Activated naive CD8-positive, alpha-beta T cell treated with anti-CD3 and anti-CD28 coated beads, Interleukin-2, amount 10 ng/mL, durations not matched to agents 7 days and 5 days (primary cell): ENCODE measurements at regions not wholly inside any gene's neighbourhood (a gene's known extent, or its start where the extent isn't known, plus 50 kb on each side); places are given as distances from the start of the nearest gene placed in this dataset.

Experiments
- ATAC-seq: fragments of 150-1000 bp; cut with Tn5 transposase; one replicate; pipeline ENCODE4 v1.10.0; 2021; ENCODE audit warnings: low read depth, moderate library complexity
- POLR2A ChIA-PET: fragments of 350-600 bp; sonication (Branson Sonifier 250); formaldehyde crosslinking; loops from one replicate; lab custom pipeline; 2021; ENCODE audit warnings: antibody characterized with exemption; lab: Charles Lee
- DNase-seq: peaks from one replicate; pipeline ENCODE4 v3.0.0; 2021
- H3K27ac Mint-ChIP-seq: one replicate; pipeline ENCODE4 v1.8.0; 2022; ENCODE audit warnings: mild to moderate bottlenecking, mixed read lengths
- H3K27me3 Mint-ChIP-seq: one replicate; pipeline ENCODE4 v1.8.0; 2022; ENCODE audit warnings: mild to moderate bottlenecking, moderate library complexity, mixed read lengths
- H3K36me3 Mint-ChIP-seq: one replicate; pipeline ENCODE4 v1.8.0; 2021; ENCODE audit warnings: mild to moderate bottlenecking, mixed read lengths
- H3K4me1 Mint-ChIP-seq: one replicate; pipeline ENCODE4 v1.8.0; 2021; ENCODE audit warnings: mixed read lengths
- H3K4me3 Mint-ChIP-seq: one replicate; pipeline ENCODE4 v1.8.0; 2022; ENCODE audit warnings: mild to moderate bottlenecking, moderate library complexity, mixed read lengths
- H3K9me3 Mint-ChIP-seq: one replicate; pipeline ENCODE4 v1.8.0; 2021; ENCODE audit warnings: mixed read lengths

DNA sequence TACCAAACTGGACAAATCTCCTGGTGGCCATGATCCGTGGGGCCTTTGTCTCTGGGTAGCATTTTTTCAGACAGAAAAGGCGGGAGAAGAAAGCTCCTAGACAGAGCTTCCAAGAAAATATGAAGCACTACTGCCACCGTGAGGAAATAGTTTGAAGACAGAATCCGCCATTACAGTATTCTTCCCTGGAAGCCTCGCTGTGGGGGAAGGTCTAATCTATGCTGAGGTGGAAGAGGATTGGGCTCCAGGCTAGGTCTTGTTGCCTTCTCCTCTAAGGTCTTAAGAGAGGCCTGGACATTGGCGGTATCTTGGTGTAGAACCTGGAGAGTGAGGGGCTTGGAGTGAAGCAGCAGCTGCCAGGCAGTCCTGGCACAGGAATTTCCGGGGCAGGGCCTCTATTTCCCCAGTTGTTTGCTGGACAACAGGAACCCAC, 218.9 kb downstream of the OR13H1 start:
- Mint-ChIP-seq H3K27ac (no peak overlapping the region), H3K4me1 (no peaks in the 10 kb centered on the region), H3K27me3 (no peaks in the 10 kb centered on the region), H3K9me3 (peaks cover 2% of the 10 kb centered on the region), H3K4me3 (no peak overlapping the region), H3K36me3 (peaks cover 11% of the 10 kb centered on the region)
- POLR2A ChIA-PET = no interaction called here
- no peak for DNase-seq
- ATAC-seq = no peak

GRCh38 chrX:131763674-131764073, 219.8 kb downstream of the OR13H1 start:
- POLR2A ChIA-PET = no interaction called here
- Mint-ChIP-seq H3K27me3 (no peaks in the 10 kb centered on the region), H3K36me3 (peaks cover 17% of the 10 kb centered on the region), H3K27ac (no peak overlapping the region), H3K4me1 (no peaks in the 10 kb centered on the region), H3K9me3 (peaks cover 2% of the 10 kb centered on the region), H3K4me3 (no peak overlapping the region)
- DNase-seq (no peak), ATAC-seq (no peak)

GRCh38 chrX:131764216-131764615, 220.3 kb downstream of the OR13H1 start:
- H3K36me3 Mint-ChIP-seq = peaks cover 17% of the 10 kb centered on the region
- no peaks in the 10 kb centered on the region for H3K4me1 Mint-ChIP-seq
- H3K9me3 Mint-ChIP-seq = peaks cover 2% of the 10 kb centered on the region
- POLR2A ChIA-PET = no interaction called here
- ATAC-seq (no peak), DNase-seq (no peak)
- no peaks in the 10 kb centered on the region for H3K27me3 Mint-ChIP-seq
- no peak overlapping the region for H3K27ac Mint-ChIP-seq
- H3K4me3 Mint-ChIP-seq = no peak overlapping the region

DNA sequence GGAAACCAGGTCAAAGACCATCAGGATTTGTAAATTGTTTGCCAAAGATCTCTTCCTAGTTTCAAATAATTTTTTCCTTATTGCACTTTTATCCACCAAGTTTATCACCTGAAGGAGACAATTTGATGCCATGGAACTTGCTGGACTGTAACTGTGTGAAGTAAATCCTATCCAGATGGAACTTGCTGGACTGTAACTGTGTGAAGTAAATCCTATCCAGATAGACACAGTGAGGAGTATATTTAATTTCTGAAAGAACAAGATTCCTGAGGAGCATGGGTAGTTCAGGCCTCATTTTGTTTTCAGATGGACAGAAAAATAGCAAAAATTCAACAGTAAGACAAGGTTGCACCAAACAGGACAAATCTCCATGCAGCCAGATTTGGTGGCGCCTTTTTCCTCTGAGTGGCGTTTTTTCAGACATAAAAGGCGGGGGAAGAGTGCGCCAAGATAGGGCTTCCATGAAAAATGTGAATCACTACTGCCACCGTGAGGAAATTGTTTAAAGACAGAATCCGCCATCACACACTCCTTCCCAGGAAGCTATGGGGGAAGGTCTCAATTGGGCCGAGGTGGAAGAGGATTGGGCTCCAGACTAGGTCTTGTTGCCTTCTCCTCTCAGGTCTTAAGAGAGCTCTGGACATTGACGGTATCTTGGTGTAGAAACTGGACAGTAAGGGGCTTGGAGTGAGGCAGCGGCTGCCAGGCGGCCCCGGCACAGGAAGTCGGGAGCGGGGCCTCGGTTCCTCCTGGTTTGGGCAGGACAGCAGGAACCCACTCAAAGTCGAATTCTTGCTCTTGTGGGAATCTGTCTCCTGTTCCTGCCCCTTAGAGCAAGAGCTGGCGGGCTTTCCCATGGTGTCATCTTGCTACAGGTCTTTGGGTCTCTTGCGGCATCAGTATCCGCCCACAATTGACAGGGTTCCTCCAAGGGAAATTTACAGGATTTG, 234.7 kb downstream of the OR13H1 start:
- no peaks in the 10 kb centered on the region for H3K9me3 Mint-ChIP-seq
- DNase-seq = no peak
- ATAC-seq = no peak
- H3K4me3 Mint-ChIP-seq = no peak overlapping the region
- peaks cover 3% of the 10 kb centered on the region for H3K36me3 Mint-ChIP-seq
- no peak overlapping the region for H3K27ac Mint-ChIP-seq
- no peaks in the 10 kb centered on the region for H3K27me3 Mint-ChIP-seq
- no peaks in the 10 kb centered on the region for H3K4me1 Mint-ChIP-seq
- POLR2A ChIA-PET = no interaction called here

- peaks cover 8% of the 10 kb centered on the region for H3K36me3 Mint-ChIP-seq
- POLR2A ChIA-PET = no interaction called here
- no peaks in the 10 kb centered on the region for H3K27me3 Mint-ChIP-seq
- DNase-seq = no peak
- ATAC-seq = no peak
- no peaks in the 10 kb centered on the region for H3K4me1 Mint-ChIP-seq
- no peak overlapping the region for H3K4me3 Mint-ChIP-seq
- H3K9me3 Mint-ChIP-seq = no peaks in the 10 kb centered on the region
- no peak overlapping the region for H3K27ac Mint-ChIP-seq
Observed at GRCh38 chrX:131779306-131779705, 235.4 kb downstream of the OR13H1 start.

GRCh38 chrX:131779741-131780140, 235.9 kb downstream of the OR13H1 start:
- DNase-seq (no peak), ATAC-seq (no peak)
- no peaks in the 10 kb centered on the region for H3K9me3 Mint-ChIP-seq
- no peak overlapping the region for H3K4me3 Mint-ChIP-seq
- H3K36me3 Mint-ChIP-seq = peaks cover 8% of the 10 kb centered on the region
- POLR2A ChIA-PET = no interaction called here
- H3K27me3 Mint-ChIP-seq = no peaks in the 10 kb centered on the region
- no peak overlapping the region for H3K27ac Mint-ChIP-seq
- no peaks in the 10 kb centered on the region for H3K4me1 Mint-ChIP-seq

- Mint-ChIP-seq H3K9me3 (no peaks in the 10 kb centered on the region), H3K36me3 (peaks cover 10% of the 10 kb centered on the region), H3K27me3 (no peaks in the 10 kb centered on the region), H3K4me1 (no peaks in the 10 kb centered on the region), H3K4me3 (no peak overlapping the region), H3K27ac (no peak overlapping the region)
- POLR2A ChIA-PET = no interaction called here
- ATAC-seq (no peak), DNase-seq (no peak)
Observed at GRCh38 chrX:131782646-131783045, 238.8 kb downstream of the OR13H1 start.

- no peak overlapping the region for H3K4me3 Mint-ChIP-seq
- no peaks in the 10 kb centered on the region for H3K27me3 Mint-ChIP-seq
- no peak for DNase-seq
- H3K27ac Mint-ChIP-seq = no peak overlapping the region
- no peaks in the 10 kb centered on the region for H3K9me3 Mint-ChIP-seq
- ATAC-seq = no peak
- H3K4me1 Mint-ChIP-seq = no peaks in the 10 kb centered on the region
- POLR2A ChIA-PET = no interaction called here
- peaks cover 10% of the 10 kb centered on the region for H3K36me3 Mint-ChIP-seq
Observed at GRCh38 chrX:131783555-131784308, 239.4 kb upstream of the STK26 start.

DNA sequence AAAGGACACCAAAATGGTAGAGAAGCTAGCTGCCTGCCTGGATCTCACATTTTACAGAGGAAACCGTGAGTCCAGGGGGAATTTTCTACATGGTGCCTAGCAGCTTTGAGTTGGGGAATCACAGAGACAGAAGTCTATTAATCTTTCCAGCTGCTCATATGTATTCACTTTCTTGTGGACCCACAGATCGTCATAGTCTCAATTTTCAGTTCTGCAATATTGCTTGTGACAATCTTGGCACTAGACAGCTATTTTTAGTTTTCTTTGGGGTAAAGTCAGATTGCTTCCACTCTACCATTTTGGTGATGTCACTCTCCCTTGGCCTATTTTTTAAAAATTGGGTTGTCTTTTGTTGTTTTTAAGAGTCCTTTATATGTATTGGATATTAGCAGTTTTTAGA, 233.4 kb upstream of the STK26 start:
- Mint-ChIP-seq H3K27ac (no peak overlapping the region), H3K9me3 (no peaks in the 10 kb centered on the region), H3K27me3 (no peaks in the 10 kb centered on the region), H3K36me3 (peaks cover 11% of the 10 kb centered on the region), H3K4me3 (no peak overlapping the region), H3K4me1 (no peaks in the 10 kb centered on the region)
- DNase-seq (no peak), ATAC-seq (no peak)
- POLR2A ChIA-PET = no interaction called here

- POLR2A ChIA-PET = no interaction called here
- Mint-ChIP-seq H3K4me1 (no peaks in the 10 kb centered on the region), H3K36me3 (peaks cover 11% of the 10 kb centered on the region), H3K27me3 (no peaks in the 10 kb centered on the region), H3K9me3 (no peaks in the 10 kb centered on the region), H3K4me3 (no peak overlapping the region), H3K27ac (no peak overlapping the region)
- no peak for DNase-seq
- ATAC-seq = no peak
Observed at GRCh38 chrX:131791608-131792355, 231.3 kb upstream of the STK26 start.

DNA sequence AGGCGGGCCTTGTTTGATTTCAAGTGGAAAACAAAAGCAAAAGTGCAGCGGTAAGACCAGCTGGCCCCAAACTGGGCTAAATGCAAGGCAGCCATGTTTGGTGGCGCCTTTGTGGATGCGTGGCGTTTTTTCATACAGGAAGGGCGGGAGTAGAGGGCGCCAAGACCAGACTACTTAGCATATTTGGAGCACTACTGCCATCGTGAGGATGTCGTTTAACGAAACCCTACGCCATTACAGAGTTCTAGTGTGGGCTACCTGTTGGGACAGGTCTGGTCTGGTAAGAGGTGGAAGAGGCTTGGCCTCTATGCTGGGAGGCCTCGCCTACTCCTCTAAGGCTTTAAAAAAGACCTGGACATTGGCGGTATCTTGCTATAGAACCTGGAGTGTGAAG, 230.7 kb upstream of the STK26 start:
- H3K27me3 Mint-ChIP-seq = no peaks in the 10 kb centered on the region
- ATAC-seq (no peak), DNase-seq (no peak)
- peaks cover 11% of the 10 kb centered on the region for H3K36me3 Mint-ChIP-seq
- H3K4me1 Mint-ChIP-seq = no peaks in the 10 kb centered on the region
- no peak overlapping the region for H3K4me3 Mint-ChIP-seq
- no peaks in the 10 kb centered on the region for H3K9me3 Mint-ChIP-seq
- POLR2A ChIA-PET = no interaction called here
- H3K27ac Mint-ChIP-seq = no peak overlapping the region

- H3K4me3 Mint-ChIP-seq = no peak overlapping the region
- DNase-seq (no peak), ATAC-seq (no peak)
- no peak overlapping the region for H3K27ac Mint-ChIP-seq
- POLR2A ChIA-PET = no interaction called here
- no peaks in the 10 kb centered on the region for H3K9me3 Mint-ChIP-seq
- H3K27me3 Mint-ChIP-seq = no peaks in the 10 kb centered on the region
- no peaks in the 10 kb centered on the region for H3K4me1 Mint-ChIP-seq
- peaks cover 10% of the 10 kb centered on the region for H3K36me3 Mint-ChIP-seq
Observed at GRCh38 chrX:131792789-131793462, 230.2 kb upstream of the STK26 start.
